Heart left ventricle (tissue), 16 donors: ENCODE measurements at regions not wholly inside any gene's neighbourhood (a gene's known extent, or its start where the extent isn't known, plus 50 kb on each side); places are given as distances from the start of the nearest gene placed in this dataset.

Experiments
- ATAC-seq, 4 donors: fragments of 200-7000 bp; cut with Tn5 transposase; one replicate each; pipeline ENCODE4 v1.9.1; 2020 to 2022; ENCODE audit warnings: moderate library complexity in 4 of 4, mild to moderate bottlenecking in 3 of 4, moderate number of reproducible peaks in 1 of 4
- DNase-seq, 5 donors: peaks; one replicate each; pipeline ENCODE4 v3.0.0-alpha.2; 2020
- H3K27ac ChIP-seq, 12 donors: fragments of 200-600 bp; sonication (generic) in 4 of 12; one replicate each; pipeline versions ENCODE4 v1.5.0 to v1.8.0; 2016 to 2022; ENCODE audit warnings: mild to moderate bottlenecking in 2 of 12
- H3K27me3 ChIP-seq, 9 donors: fragments of 200-600 bp; sonication (generic) in 2 of 9; one replicate each; pipeline versions ENCODE4 v1.5.1 to v1.8.0; 2016 to 2022; ENCODE audit warnings: mild to moderate bottlenecking in 3 of 9
- H3K36me3 ChIP-seq, 9 donors: fragments of 200-600 bp; sonication (generic) in 2 of 9; one replicate each; pipeline versions ENCODE4 v1.5.0 to v1.8.0; 2018 to 2022; ENCODE audit warnings: mild to moderate bottlenecking in 2 of 9
- H3K4me1 ChIP-seq, 12 donors: fragments of 200-600 bp; sonication (generic) in 4 of 12; one replicate each; pipeline versions ENCODE4 v1.5.0 to v1.8.0; 2016 to 2022; ENCODE audit warnings: mild to moderate bottlenecking in 3 of 12
- H3K4me3 ChIP-seq, 12 donors: fragments of 200-600 bp; sonication (generic) in 4 of 12; one replicate each; pipeline versions ENCODE4 v1.5.0 to v1.8.0; 2017 to 2022; ENCODE audit warnings: mild to moderate bottlenecking in 9 of 12, moderate library complexity in 4 of 12
- H3K9me3 ChIP-seq, 12 donors: fragments of 200-600 bp; sonication (generic) in 4 of 12; one replicate each; pipeline versions ENCODE4 v1.5.0 to v1.8.0; 2016 to 2022; ENCODE audit warnings: mild to moderate bottlenecking in 1 of 12
- CTCF ChIP-seq, 12 donors: fragments of 200-600 bp; sonication (generic) in 4 of 12; IDR thresholded peaks; one replicate each; pipeline versions ENCODE4 v1.5.0 to v1.8.0; 2018 to 2022; ENCODE audit warnings: antibody characterized with exemption in 12 of 12, mild to moderate bottlenecking in 5 of 12
- POLR2A ChIP-seq, 2 donors: fragments of 450-650 bp; IDR thresholded peaks; one replicate each; pipeline ENCODE4 v1.6.1; 2017; ENCODE audit warnings: antibody characterized with exemption in 2 of 2, mild to moderate bottlenecking in 2 of 2, moderate library complexity in 2 of 2
- WGBS, 4 donors: extraction: QIAGEN DNeasy Blood & Tissue Kit in 2 of 4; methylation state at CpG; one replicate each; pipeline versions ENCODE4 v1.1.5 to v1.1.7; 2013 to 2018; 5-methylcytosine and 5-hydroxymethylcytosine counted together
- intact Hi-C, 10 donors: fragments of 100-400 bp; cut with DNase I; formaldehyde crosslinking; loops; one replicate each; pipeline versions ENCODE4 v1.11.1 to v1.14.2; 2022
- donor health status: ischemic (EF 13 %, LVEDD 7.1; RV severe dilation, severe dysfunction).
- donor health status: healthy with polysubstance abuse.
- donor health status: DM: no; HTN: yes; CAD: no.
- donor health status: DM: no; HTN: no; CAD: no.
- donor health status: ischemic (EF 25% LVEDD 6.9; RV normal size, moderate dysfunction).
- donor health status: ischemic (EF 25% LVEDD 5.7; RV mildly dilated, moderate dysfunction).
- donor health status: healthy.
- donor health status: DM: yes; HTN: yes; CAD: no.
- donor health status: ischemic (EF 35%, LVEDD 5.7; RV mildly dilated, moderate dysfunction).
- donor health status: nonischemic (EF 11% LVEDD 7.7; RV severe dilation, severe dysfunction).
- donor health status: DM: yes; HTN: yes; CAD: no.
- donor health status: PGD.
- donor health status: ischemic (EF 29% LVEDD 5.4; RV normal size, mild dysfunction).
- donor health status: nonischemic (EF 23%, LVEDD 6.1; RV moderate dilation, normal function).

GRCh38 chr1:187045371-187045770 lies 216.6 kb downstream of the PLA2G4A start:
- TF ChIP-seq CTCF (IDR thresholded peaks at IDR 0.05) (no peak), POLR2A (IDR thresholded peaks at IDR 0.05) (no peak)
- Histone ChIP-seq H3K27me3 (peaks cover 0 to 4% (median 0%) of the 10 kb centered on the region in 9 donors), H3K4me1 (no peaks in the 10 kb centered on the region), H3K36me3 (no peaks in the 10 kb centered on the region), H3K27ac (no peak overlapping the region), H3K4me3 (no peak overlapping the region), H3K9me3 (peaks cover 0 to 3% (median 0%) of the 10 kb centered on the region in 12 donors)
- ATAC-seq (no peak), DNase-seq (no peak)
- 74 to 84% (median 78%) methylated on average over 4 of the region's 4 CpGs for WGBS, 4 donors
- intact Hi-C loops = no loop called here

GRCh38 chr1:187046293-187046692 lies 217.5 kb downstream of the PLA2G4A start:
- H3K27me3 ChIP-seq = peaks cover 0 to 4% (median 0%) of the 10 kb centered on the region in 9 donors
- H3K36me3 ChIP-seq = no peaks in the 10 kb centered on the region
- WGBS, 4 donors = 85 to 95% (median 92%) methylated on average over 5 of the region's 5 CpGs
- peaks cover 0 to 3% (median 0%) of the 10 kb centered on the region in 12 donors for H3K9me3 ChIP-seq
- TF ChIP-seq POLR2A (IDR thresholded peaks at IDR 0.05) = no peak
- TF ChIP-seq CTCF (IDR thresholded peaks at IDR 0.05) = no peak
- H3K4me1 ChIP-seq = no peaks in the 10 kb centered on the region
- H3K27ac ChIP-seq = no peak overlapping the region
- no peak for ATAC-seq
- DNase-seq = no peak
- no peak overlapping the region for H3K4me3 ChIP-seq
- intact Hi-C loops = no loop called here

DNA sequence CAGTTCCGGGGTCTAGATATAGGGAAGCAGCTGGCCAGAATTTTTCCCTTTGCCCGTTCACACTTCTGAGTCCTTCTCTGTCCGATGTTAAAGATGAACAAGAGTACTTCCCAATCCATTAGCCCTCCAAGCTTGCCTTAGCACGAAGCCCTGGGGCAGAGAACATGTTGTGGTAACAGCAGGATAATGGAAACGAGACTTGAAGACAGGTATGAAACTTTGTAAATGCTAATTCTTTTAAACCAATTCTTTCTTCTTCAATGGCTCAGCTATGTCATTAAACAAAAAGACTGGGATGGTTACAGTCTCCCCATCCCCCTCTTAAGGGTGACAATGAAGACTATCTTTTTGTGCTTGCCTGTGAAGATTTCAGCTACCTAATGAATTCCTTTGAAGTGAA lies 218.5 kb downstream of the PLA2G4A start:
- intact Hi-C loops = no loop called here
- Histone ChIP-seq H3K36me3 (no peaks in the 10 kb centered on the region), H3K4me1 (no peaks in the 10 kb centered on the region), H3K27me3 (peaks cover 0 to 4% (median 0%) of the 10 kb centered on the region in 9 donors), H3K27ac (no peak overlapping the region), H3K9me3 (peaks cover 0 to 3% (median 0%) of the 10 kb centered on the region in 12 donors), H3K4me3 (no peak overlapping the region)
- no peak for DNase-seq
- 62 to 72% (median 64%) methylated on average over 5 of the region's 5 CpGs for WGBS, 4 donors
- TF ChIP-seq POLR2A (IDR thresholded peaks at IDR 0.05) (no peak), CTCF (IDR thresholded peaks at IDR 0.05) (no peak)
- ATAC-seq = no peak

DNA sequence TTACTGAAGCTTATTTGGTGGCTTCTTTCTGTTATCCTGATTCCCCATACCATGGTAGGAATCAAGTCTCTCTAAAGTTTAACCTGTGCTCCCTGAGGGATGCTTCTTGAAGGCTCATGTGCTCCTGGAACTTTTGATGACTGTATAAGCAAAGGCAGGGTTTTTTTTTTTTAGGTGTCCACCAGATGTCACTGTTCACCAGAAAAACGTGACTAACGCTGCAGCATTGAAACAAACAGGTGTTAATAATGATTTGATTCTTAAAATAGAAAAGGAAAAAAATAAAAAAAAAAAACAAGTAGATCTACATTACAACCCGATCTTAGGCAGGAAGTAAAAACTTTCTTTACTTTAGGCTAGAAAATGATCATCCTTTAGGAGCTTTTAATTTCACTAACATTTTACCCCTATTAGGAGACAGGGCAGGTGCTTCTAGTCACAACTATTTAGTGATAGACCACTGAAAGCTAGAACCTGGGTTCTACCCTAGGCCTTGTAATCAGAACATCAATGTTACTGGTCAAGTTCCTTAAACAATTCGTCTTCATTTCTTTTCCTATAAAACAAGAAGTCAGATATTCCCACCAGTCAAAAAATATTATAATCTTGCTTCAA lies 223.0 kb downstream of the PLA2G4A start:
- 8 to 9% (median 8%) methylated on average over 4 of the region's 4 CpGs for WGBS, 4 donors
- ATAC-seq = no peak

More for the DNA sequence above, 223.0 kb downstream of the PLA2G4A start:
- Histone ChIP-seq H3K27me3 (peaks cover 0 to 4% (median 0%) of the 10 kb centered on the region in 9 donors), H3K4me3 (no peak overlapping the region), H3K4me1 (peaks cover 0 to 5% (median 0%) of the 10 kb centered on the region in 12 donors), H3K9me3 (no peaks in the 10 kb centered on the region), H3K27ac (no peak overlapping the region), H3K36me3 (no peaks in the 10 kb centered on the region)
- no peak for TF ChIP-seq POLR2A (IDR thresholded peaks at IDR 0.05)
- TF ChIP-seq CTCF (IDR thresholded peaks at IDR 0.05) = peak; percentile 27 to 61 (median 37)
- intact Hi-C loops = loop anchor here in 2 of 10 donors (5.0 to 10.0 kb wide), 2 partner anchors 447 to 951 kb away; no protein-coding TSS in a partner anchor
- no peak for DNase-seq
